ENCODE measurements at regions not wholly inside any gene's neighbourhood (a gene's known extent, or its start where the extent isn't known, plus 50 kb on each side); places are given as distances from the start of the nearest gene placed in this dataset.

- Histone ChIP-seq H3K79me1 (ENCODE audit: low read depth, low read length) (no peaks in the 10 kb centered on the region), H4K8ac (ENCODE audit: low read depth, low read length) (no peak overlapping the region), H4K91ac (ENCODE audit: low read depth, low read length, poor library complexity) (no peak overlapping the region), H2AFZ (ENCODE audit: low read length) (no peak overlapping the region), H3K27me3 (ENCODE audit: control insufficient read depth in 3 of 3, insufficient read depth in 3 of 3, low read depth in 1 of 3, low read length in 3 of 3) (no peaks in the 10 kb centered on the region), H3K23ac (ENCODE audit: low read depth, low read length, poor library complexity) (no peak overlapping the region), H3K18ac (ENCODE audit: low read length) (no peak overlapping the region), H3K27ac (replicated peaks; ENCODE audit: low read length) (no peak overlapping the region), H2AK5ac (ENCODE audit: low read depth, low read length) (no peak overlapping the region), H2BK12ac (ENCODE audit: low read length) (no peak overlapping the region), H3K4me1 (ENCODE audit: control insufficient read depth in 2 of 2, insufficient read depth in 1 of 2, low read depth in 1 of 2, low read length in 2 of 2) (peaks cover 2 to 9% of the 10 kb centered on the region in 2 donors), H3K14ac (ENCODE audit: low read length) (no peak overlapping the region), H3K4ac (ENCODE audit: low read length) (no peak overlapping the region), H2BK15ac (ENCODE audit: low read length) (no peak overlapping the region), H3K4me2 (ENCODE audit: insufficient read depth, low read length, poor library complexity, severe bottlenecking) (no peak overlapping the region), H3K4me3 (ENCODE audit: low read length in 2 of 2) (no peak overlapping the region), H2BK120ac (ENCODE audit: low read depth, low read length) (no peak overlapping the region), H2BK5ac (ENCODE audit: low read length) (no peak overlapping the region), H3K9ac (ENCODE audit: low read depth, low read length, poor library complexity) (no peak overlapping the region), H3K36me3 (replicated peaks in 1 of 2; ENCODE audit: control insufficient read depth in 2 of 2, insufficient read depth in 2 of 2, low read length in 2 of 2) (no peaks in the 10 kb centered on the region), H3K9me3 (replicated peaks in 1 of 2; ENCODE audit: control insufficient read depth in 2 of 2, insufficient read depth in 1 of 2, low read depth in 1 of 2, low read length in 2 of 2) (no peaks in the 10 kb centered on the region)
- no CpG with 5 or more reads among the region's 2 CpGs for WGBS, 2 donors (ENCODE audit: extremely low coverage in 2 of 2, insufficient read length in 2 of 2, insufficient replicate concordance in 1 of 2)
- DNase-seq (ENCODE audit: low spot score): no peak
Measured at GRCh38 chr12:89276860-89277259, 75.4 kb downstream of the DUSP6 start.

- no peak overlapping the region for H2BK15ac ChIP-seq (ENCODE audit: low read length)
Measured at GRCh38 chr12:89273525-89273924, 78.8 kb downstream of the DUSP6 start.

GRCh38 chr12:89270548-89270947, 81.8 kb downstream of the DUSP6 start:
- no peak overlapping the region for H2AK5ac ChIP-seq (ENCODE audit: low read depth, low read length)
- no CpG with 5 or more reads among the region's 4 CpGs for WGBS, 2 donors (ENCODE audit: extremely low coverage in 2 of 2, insufficient read length in 2 of 2, insufficient replicate concordance in 1 of 2)
- no peak overlapping the region for H2BK120ac ChIP-seq (ENCODE audit: low read depth, low read length)
- no peak overlapping the region for H4K91ac ChIP-seq (ENCODE audit: low read depth, low read length, poor library complexity)
- no peak overlapping the region for H3K18ac ChIP-seq (ENCODE audit: low read length)
- H3K36me3 ChIP-seq (replicated peaks in 1 of 2; ENCODE audit: control insufficient read depth in 2 of 2, insufficient read depth in 2 of 2, low read length in 2 of 2): no peaks in the 10 kb centered on the region
- no peaks in the 10 kb centered on the region for H3K27me3 ChIP-seq (ENCODE audit: control insufficient read depth in 3 of 3, insufficient read depth in 3 of 3, low read depth in 1 of 3, low read length in 3 of 3)
- no peak overlapping the region for H2AFZ ChIP-seq (ENCODE audit: low read length)
- H2BK5ac ChIP-seq (ENCODE audit: low read length): no peak overlapping the region
- peaks cover 1 to 5% of the 10 kb centered on the region in 2 donors for H3K9me3 ChIP-seq (replicated peaks in 1 of 2; ENCODE audit: control insufficient read depth in 2 of 2, insufficient read depth in 1 of 2, low read depth in 1 of 2, low read length in 2 of 2)
- no peak for DNase-seq (ENCODE audit: low spot score)
- H3K4me3 ChIP-seq (ENCODE audit: low read length in 2 of 2): no peak overlapping the region
- no peaks in the 10 kb centered on the region for H3K79me1 ChIP-seq (ENCODE audit: low read depth, low read length)
- H3K4me2 ChIP-seq (ENCODE audit: insufficient read depth, low read length, poor library complexity, severe bottlenecking): no peak overlapping the region
- H3K4me1 ChIP-seq (ENCODE audit: control insufficient read depth in 2 of 2, insufficient read depth in 1 of 2, low read depth in 1 of 2, low read length in 2 of 2): no peaks in the 10 kb centered on the region
- no peak overlapping the region for H2BK12ac ChIP-seq (ENCODE audit: low read length)
- H3K9ac ChIP-seq (ENCODE audit: low read depth, low read length, poor library complexity): no peak overlapping the region
- H3K23ac ChIP-seq (ENCODE audit: low read depth, low read length, poor library complexity): no peak overlapping the region
- no peak overlapping the region for H3K4ac ChIP-seq (ENCODE audit: low read length)
- no peak overlapping the region for H4K8ac ChIP-seq (ENCODE audit: low read depth, low read length)
- no peak overlapping the region for H3K27ac ChIP-seq (replicated peaks; ENCODE audit: low read length)
- no peak overlapping the region for H3K14ac ChIP-seq (ENCODE audit: low read length)
- H2BK15ac ChIP-seq (ENCODE audit: low read length): no peak overlapping the region

More at GRCh38 chr12:89273525-89273924, 78.8 kb downstream of the DUSP6 start:
- no peaks in the 10 kb centered on the region for H3K27me3 ChIP-seq (ENCODE audit: control insufficient read depth in 3 of 3, insufficient read depth in 3 of 3, low read depth in 1 of 3, low read length in 3 of 3)
- H2BK12ac ChIP-seq (ENCODE audit: low read length): no peak overlapping the region
- H3K4me1 ChIP-seq (ENCODE audit: control insufficient read depth in 2 of 2, insufficient read depth in 1 of 2, low read depth in 1 of 2, low read length in 2 of 2): no peaks in the 10 kb centered on the region
- no peak overlapping the region for H2AFZ ChIP-seq (ENCODE audit: low read length)
- no CpG with 5 or more reads among the region's 2 CpGs for WGBS, 2 donors (ENCODE audit: extremely low coverage in 2 of 2, insufficient read length in 2 of 2, insufficient replicate concordance in 1 of 2)
- H3K18ac ChIP-seq (ENCODE audit: low read length): no peak overlapping the region
- no peak overlapping the region for H3K9ac ChIP-seq (ENCODE audit: low read depth, low read length, poor library complexity)
- H4K91ac ChIP-seq (ENCODE audit: low read depth, low read length, poor library complexity): no peak overlapping the region
- DNase-seq (ENCODE audit: low spot score): no peak
- no peak overlapping the region for H3K4me2 ChIP-seq (ENCODE audit: insufficient read depth, low read length, poor library complexity, severe bottlenecking)
- no peaks in the 10 kb centered on the region for H3K79me1 ChIP-seq (ENCODE audit: low read depth, low read length)
- peaks cover 1 to 5% of the 10 kb centered on the region in 2 donors for H3K9me3 ChIP-seq (replicated peaks in 1 of 2; ENCODE audit: control insufficient read depth in 2 of 2, insufficient read depth in 1 of 2, low read depth in 1 of 2, low read length in 2 of 2)
- no peak overlapping the region for H3K14ac ChIP-seq (ENCODE audit: low read length)
- H2BK120ac ChIP-seq (ENCODE audit: low read depth, low read length): no peak overlapping the region
- H3K36me3 ChIP-seq (replicated peaks in 1 of 2; ENCODE audit: control insufficient read depth in 2 of 2, insufficient read depth in 2 of 2, low read length in 2 of 2): no peaks in the 10 kb centered on the region
- H3K4me3 ChIP-seq (ENCODE audit: low read length in 2 of 2): no peak overlapping the region
- no peak overlapping the region for H2BK5ac ChIP-seq (ENCODE audit: low read length)
- H2AK5ac ChIP-seq (ENCODE audit: low read depth, low read length): no peak overlapping the region
- H3K23ac ChIP-seq (ENCODE audit: low read depth, low read length, poor library complexity): no peak overlapping the region
- H3K27ac ChIP-seq (replicated peaks; ENCODE audit: low read length): no peak overlapping the region
- H3K4ac ChIP-seq (ENCODE audit: low read length): no peak overlapping the region
- H4K8ac ChIP-seq (ENCODE audit: low read depth, low read length): no peak overlapping the region

GRCh38 chr12:89269174-89269573, 83.1 kb downstream of the DUSP6 start:
- no peaks in the 10 kb centered on the region for H3K4me1 ChIP-seq (ENCODE audit: control insufficient read depth in 2 of 2, insufficient read depth in 1 of 2, low read depth in 1 of 2, low read length in 2 of 2)
- no peak overlapping the region for H3K4me3 ChIP-seq (ENCODE audit: low read length in 2 of 2)
- H3K18ac ChIP-seq (ENCODE audit: low read length): no peak overlapping the region
- H4K91ac ChIP-seq (ENCODE audit: low read depth, low read length, poor library complexity): no peak overlapping the region
- H2BK15ac ChIP-seq (ENCODE audit: low read length): no peak overlapping the region
- H3K79me1 ChIP-seq (ENCODE audit: low read depth, low read length): no peaks in the 10 kb centered on the region
- no peak overlapping the region for H2BK5ac ChIP-seq (ENCODE audit: low read length)
- no CpG with 5 or more reads among the region's 3 CpGs for WGBS, 2 donors (ENCODE audit: extremely low coverage in 2 of 2, insufficient read length in 2 of 2, insufficient replicate concordance in 1 of 2)
- H3K36me3 ChIP-seq (replicated peaks in 1 of 2; ENCODE audit: control insufficient read depth in 2 of 2, insufficient read depth in 2 of 2, low read length in 2 of 2): no peaks in the 10 kb centered on the region
- H2BK120ac ChIP-seq (ENCODE audit: low read depth, low read length): no peak overlapping the region
- no peaks in the 10 kb centered on the region for H3K27me3 ChIP-seq (ENCODE audit: control insufficient read depth in 3 of 3, insufficient read depth in 3 of 3, low read depth in 1 of 3, low read length in 3 of 3)
- H3K4me2 ChIP-seq (ENCODE audit: insufficient read depth, low read length, poor library complexity, severe bottlenecking): no peak overlapping the region
- H2BK12ac ChIP-seq (ENCODE audit: low read length): no peak overlapping the region
- peaks cover 1 to 5% of the 10 kb centered on the region in 2 donors for H3K9me3 ChIP-seq (replicated peaks in 1 of 2; ENCODE audit: control insufficient read depth in 2 of 2, insufficient read depth in 1 of 2, low read depth in 1 of 2, low read length in 2 of 2)
- no peak overlapping the region for H2AK5ac ChIP-seq (ENCODE audit: low read depth, low read length)
- H4K8ac ChIP-seq (ENCODE audit: low read depth, low read length): no peak overlapping the region
- H3K4ac ChIP-seq (ENCODE audit: low read length): no peak overlapping the region
- no peak overlapping the region for H3K27ac ChIP-seq (replicated peaks; ENCODE audit: low read length)
- H2AFZ ChIP-seq (ENCODE audit: low read length): no peak overlapping the region
- no peak overlapping the region for H3K14ac ChIP-seq (ENCODE audit: low read length)
- no peak overlapping the region for H3K23ac ChIP-seq (ENCODE audit: low read depth, low read length, poor library complexity)
- H3K9ac ChIP-seq (ENCODE audit: low read depth, low read length, poor library complexity): no peak overlapping the region
- DNase-seq (ENCODE audit: low spot score): no peak

All from neuronal stem cell (in vitro differentiated cells).